MM.1S (cell line): ENCODE measurements at regions not wholly inside any gene's neighbourhood (a gene's known extent, or its start where the extent isn't known, plus 50 kb on each side); places are given as distances from the start of the nearest gene placed in this dataset.
"Not testable (repeated sequence)": the region's sequence is repeated elsewhere in the genome, so short reads cannot be mapped to it uniquely, and the experiment has no call there.

Experiments used
- EZH2 ChIP-seq: fragments of 300-600 bp; sonication (generic); optimal IDR thresholded peaks from 2 replicates; pipeline ENCODE3; 2017; ENCODE audit warnings: low read depth, mild to moderate bottlenecking, antibody characterized with exemption, low read length, mixed read lengths
- EZH2phosphoT487 ChIP-seq: fragments of 300-600 bp; sonication (generic); IDR thresholded peaks from 2 replicates; pipeline ENCODE4 v1.6.1; 2018; ENCODE audit warnings: antibody characterized with exemption, low read length
- TF ChIP-seq, protein P1 (sequence below): fragments of 300-600 bp; sonication (generic); IDR thresholded peaks from 2 replicates; pipeline ENCODE4 v1.5.1; 2016; ENCODE audit warnings: antibody characterized with exemption, low read length, mixed read lengths

DNA sequence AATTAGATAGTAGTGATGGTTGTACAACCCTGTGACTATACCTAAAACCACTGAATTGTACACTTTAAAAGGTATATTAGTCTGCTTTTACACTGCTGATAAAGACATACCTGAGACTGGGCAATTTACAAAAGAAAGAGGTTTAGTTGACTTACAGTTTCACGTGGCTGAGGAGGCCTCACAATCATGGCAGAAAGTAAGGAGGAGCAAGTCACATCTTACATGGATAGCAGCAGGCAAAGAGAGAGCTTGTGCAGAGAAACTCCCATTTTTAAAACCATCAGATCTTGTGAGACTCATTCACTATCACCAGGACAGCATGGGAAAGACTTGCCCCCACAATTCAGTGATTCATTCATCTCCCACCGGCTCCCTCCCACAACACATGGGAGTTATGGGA is 379.9 kb downstream of the RRAGC start:
- TF ChIP-seq, protein P1, sequence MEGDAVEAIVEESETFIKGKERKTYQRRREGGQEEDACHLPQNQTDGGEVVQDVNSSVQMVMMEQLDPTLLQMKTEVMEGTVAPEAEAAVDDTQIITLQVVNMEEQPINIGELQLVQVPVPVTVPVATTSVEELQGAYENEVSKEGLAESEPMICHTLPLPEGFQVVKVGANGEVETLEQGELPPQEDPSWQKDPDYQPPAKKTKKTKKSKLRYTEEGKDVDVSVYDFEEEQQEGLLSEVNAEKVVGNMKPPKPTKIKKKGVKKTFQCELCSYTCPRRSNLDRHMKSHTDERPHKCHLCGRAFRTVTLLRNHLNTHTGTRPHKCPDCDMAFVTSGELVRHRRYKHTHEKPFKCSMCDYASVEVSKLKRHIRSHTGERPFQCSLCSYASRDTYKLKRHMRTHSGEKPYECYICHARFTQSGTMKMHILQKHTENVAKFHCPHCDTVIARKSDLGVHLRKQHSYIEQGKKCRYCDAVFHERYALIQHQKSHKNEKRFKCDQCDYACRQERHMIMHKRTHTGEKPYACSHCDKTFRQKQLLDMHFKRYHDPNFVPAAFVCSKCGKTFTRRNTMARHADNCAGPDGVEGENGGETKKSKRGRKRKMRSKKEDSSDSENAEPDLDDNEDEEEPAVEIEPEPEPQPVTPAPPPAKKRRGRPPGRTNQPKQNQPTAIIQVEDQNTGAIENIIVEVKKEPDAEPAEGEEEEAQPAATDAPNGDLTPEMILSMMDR: not testable (repeated sequence)
- TF ChIP-seq EZH2phosphoT487, EZH2: not testable (repeated sequence)
